Caki2 (cell line): ENCODE measurements at regions not wholly inside any gene's neighbourhood (a gene's known extent, or its start where the extent isn't known, plus 50 kb on each side); places are given as distances from the start of the nearest gene placed in this dataset.
A peak's percentile ranks its signal among the peaks of the same experiment; 100 is the strongest.

Experiments
- DNase-seq: peaks from one replicate; pipeline ENCODE4 v3.0.0-alpha.2; 2015; ENCODE audit warnings: low read depth
- in situ Hi-C: cut with HindIII; loops from 2 replicates; pipeline ENCODE4 v1.10.0; 2016; ENCODE audit warnings: low sequenced_read_pairs, low pct_unique_long_range_greater_than_20kb, mixed read lengths

GRCh38 chr2:143968360-143968759 lies 551.6 kb downstream of the ZEB2 start:
- in situ Hi-C loops, result no loop called here
- DNase-seq, result no peak

- in situ Hi-C loops, result no loop called here
- DNase-seq, result no peak
Observed at GRCh38 chr2:143965493-143966164, 554.3 kb downstream of the ZEB2 start.

- in situ Hi-C loops, result no loop called here
- no peak for DNase-seq
Observed at GRCh38 chr2:143964891-143965290, 555.0 kb downstream of the ZEB2 start.

- in situ Hi-C loops, result no loop called here
- no peak for DNase-seq
Observed at GRCh38 chr2:143960177-143960576, 559.7 kb downstream of the ZEB2 start.

- in situ Hi-C loops, result no loop called here
- DNase-seq, result no peak
Observed at GRCh38 chr2:143957321-143957720, 562.6 kb downstream of the ZEB2 start.

GRCh38 chr2:143955401-143956065 lies 564.4 kb downstream of the ZEB2 start:
- peak; percentile 1 for DNase-seq
- in situ Hi-C loops, result no loop called here

GRCh38 chr2:143954844-143955243 lies 565.1 kb downstream of the ZEB2 start:
- in situ Hi-C loops, result no loop called here
- no peak for DNase-seq

GRCh38 chr2:143954186-143954585 lies 565.7 kb downstream of the ZEB2 start:
- in situ Hi-C loops, result no loop called here
- DNase-seq, result no peak

GRCh38 chr2:143953451-143954030 lies 566.4 kb downstream of the ZEB2 start:
- no peak for DNase-seq
- in situ Hi-C loops, result no loop called here

GRCh38 chr2:143952536-143952935 lies 567.4 kb downstream of the ZEB2 start:
- no peak for DNase-seq
- in situ Hi-C loops, result no loop called here

GRCh38 chr2:143950704-143951103 lies 569.2 kb downstream of the ZEB2 start:
- DNase-seq, result no peak
- in situ Hi-C loops, result no loop called here

GRCh38 chr2:143949121-143949848 lies 570.6 kb downstream of the ZEB2 start:
- DNase-seq, result no peak
- in situ Hi-C loops, result no loop called here

GRCh38 chr2:143948710-143949109 lies 571.2 kb downstream of the ZEB2 start:
- DNase-seq, result no peak
- in situ Hi-C loops, result no loop called here

GRCh38 chr2:143946436-143947391 lies 573.2 kb downstream of the ZEB2 start:
- no peak for DNase-seq
- in situ Hi-C loops, result no loop called here

GRCh38 chr2:143942486-143942885 lies 577.4 kb downstream of the ZEB2 start:
- in situ Hi-C loops, result no loop called here
- DNase-seq, result no peak

GRCh38 chr2:143940720-143941119 lies 579.2 kb downstream of the ZEB2 start:
- in situ Hi-C loops, result no loop called here
- no peak for DNase-seq

- in situ Hi-C loops, result no loop called here
Observed at GRCh38 chr2:143939626-143940330, 580.1 kb downstream of the ZEB2 start.

More at GRCh38 chr2:143939626-143940330, 580.1 kb downstream of the ZEB2 start:
- no peak for DNase-seq
